Smooth muscle cell (in vitro differentiated cells): ENCODE measurements at regions not wholly inside any gene's neighbourhood (a gene's known extent, or its start where the extent isn't known, plus 50 kb on each side); places are given as distances from the start of the nearest gene placed in this dataset.

Experiments used
- DNase-seq: peaks from one replicate; lab custom pipeline; 2025; ENCODE audit not compliant: unreplicated experiment; lab: John Stamatoyannopoulos, UW
- H2AFZ ChIP-seq: fragments of 200-600 bp; sonication (generic); 2 replicates; pipeline ENCODE4 v1.6.0; 2016; ENCODE audit warnings: antibody characterized with exemption, low read depth, mild to moderate bottlenecking
- H3F3A ChIP-seq: fragments of 200-600 bp; sonication (generic); 2 replicates; pipeline ENCODE4 v1.6.0; 2017; ENCODE audit warnings: antibody characterized with exemption, low read depth
- H3K27ac ChIP-seq: fragments of 200-600 bp; sonication (generic); 2 replicates; pipeline ENCODE4 v1.5.1; 2016; ENCODE audit warnings: low read depth, mild to moderate bottlenecking
- H3K27me3 ChIP-seq: fragments of 200-600 bp; sonication (generic); 2 replicates; pipeline ENCODE4 v1.6.1; 2016; ENCODE audit warnings: low read depth, mild to moderate bottlenecking
- H3K36me3 ChIP-seq: fragments of 200-600 bp; sonication (generic); 2 replicates; pipeline ENCODE4 v1.5.1; 2016; ENCODE audit warnings: low read depth
- H3K4me1 ChIP-seq: fragments of 200-600 bp; sonication (generic); 2 replicates; pipeline ENCODE4 v1.5.1; 2016; ENCODE audit warnings: low read depth
- H3K4me2 ChIP-seq: fragments of 200-600 bp; sonication (generic); 2 replicates; pipeline ENCODE4 v1.6.0; 2016; ENCODE audit warnings: mild to moderate bottlenecking
- H3K4me3 ChIP-seq: fragments of 200-600 bp; sonication (generic); 2 replicates; pipeline ENCODE4 v1.5.1; 2016; ENCODE audit warnings: mild to moderate bottlenecking
- H3K79me2 ChIP-seq: fragments of 200-600 bp; sonication (generic); 2 replicates; pipeline ENCODE4 v1.6.0; 2016; ENCODE audit warnings: low read depth, mild to moderate bottlenecking
- H3K9ac ChIP-seq: fragments of 200-600 bp; sonication (generic); 2 replicates; pipeline ENCODE4 v1.6.0; 2016; ENCODE audit warnings: low read depth
- H3K9me3 ChIP-seq: fragments of 200-600 bp; sonication (generic); replicated peaks from 2 replicates; pipeline ENCODE4 v1.5.1; 2016; ENCODE audit warnings: low read depth
- H4K20me1 ChIP-seq: fragments of 200-600 bp; sonication (generic); 2 replicates; pipeline ENCODE4 v1.6.0; 2016; ENCODE audit warnings: low read depth
- WGBS: methylation state at CpG from one replicate; pipeline ENCODE4 v1.1.7; 2016; ENCODE audit warnings: low lambda C conversion rate; 5-methylcytosine and 5-hydroxymethylcytosine counted together
- TF ChIP-seq, protein P1 (sequence below): fragments of 200-600 bp; sonication (generic); IDR thresholded peaks from 2 replicates; pipeline ENCODE4 v1.5.1; 2017; ENCODE audit warnings: borderline replicate concordance, mild to moderate bottlenecking, antibody characterized with exemption; ENCODE audit not compliant: insufficient read depth, poor library complexity, severe bottlenecking

DNA sequence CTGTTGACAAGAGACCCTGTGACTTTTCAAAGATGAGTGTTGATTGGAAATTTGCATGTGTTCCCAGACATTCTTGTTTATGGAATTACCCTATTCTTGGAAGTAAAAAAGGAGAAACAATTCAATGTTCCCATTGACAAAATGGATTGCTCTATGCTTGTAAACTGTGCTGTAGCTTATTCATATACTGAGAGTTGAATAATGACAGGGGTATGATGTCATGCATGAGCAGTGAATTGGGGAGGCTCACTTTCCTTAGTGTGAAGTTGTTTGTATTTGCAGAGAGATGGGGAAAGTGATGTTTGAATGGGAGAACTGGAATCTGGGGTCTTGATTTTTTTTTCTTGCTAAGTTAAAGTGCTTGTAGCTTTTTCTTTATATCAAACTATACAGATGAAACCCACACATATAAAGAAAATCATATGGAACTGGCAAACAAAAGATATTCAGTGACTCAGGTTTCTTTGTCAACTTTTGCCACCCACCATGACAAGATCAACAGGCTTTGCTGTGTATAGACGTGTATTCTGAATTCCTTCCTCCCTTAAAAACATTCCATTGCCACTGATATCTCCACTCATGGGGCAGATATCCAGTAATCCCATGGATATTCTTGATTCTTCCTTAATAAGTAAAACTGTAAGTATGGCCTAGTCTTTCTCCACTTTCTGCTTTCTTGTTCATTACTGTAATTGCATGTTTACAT, 97.8 kb upstream of the JAG1 start:
- Histone ChIP-seq H3K27me3 (no peaks in the 10 kb centered on the region), H3K9me3 (no peaks in the 10 kb centered on the region), H3K4me3 (no peak overlapping the region), H3K36me3 (no peaks in the 10 kb centered on the region), H3K9ac (no peak overlapping the region), H3K27ac (no peak overlapping the region), H3K79me2 (no peaks in the 10 kb centered on the region), H3K4me2 (peak overlapping the region; percentile 11), H3F3A (no peaks in the 10 kb centered on the region), H2AFZ (no peak overlapping the region), H4K20me1 (no peaks in the 10 kb centered on the region), H3K4me1 (peaks cover 20% of the 10 kb centered on the region)
- DNase-seq = no peak
- WGBS = 5% methylated on average over 1 of the region's 1 CpG
- TF ChIP-seq, protein P1, sequence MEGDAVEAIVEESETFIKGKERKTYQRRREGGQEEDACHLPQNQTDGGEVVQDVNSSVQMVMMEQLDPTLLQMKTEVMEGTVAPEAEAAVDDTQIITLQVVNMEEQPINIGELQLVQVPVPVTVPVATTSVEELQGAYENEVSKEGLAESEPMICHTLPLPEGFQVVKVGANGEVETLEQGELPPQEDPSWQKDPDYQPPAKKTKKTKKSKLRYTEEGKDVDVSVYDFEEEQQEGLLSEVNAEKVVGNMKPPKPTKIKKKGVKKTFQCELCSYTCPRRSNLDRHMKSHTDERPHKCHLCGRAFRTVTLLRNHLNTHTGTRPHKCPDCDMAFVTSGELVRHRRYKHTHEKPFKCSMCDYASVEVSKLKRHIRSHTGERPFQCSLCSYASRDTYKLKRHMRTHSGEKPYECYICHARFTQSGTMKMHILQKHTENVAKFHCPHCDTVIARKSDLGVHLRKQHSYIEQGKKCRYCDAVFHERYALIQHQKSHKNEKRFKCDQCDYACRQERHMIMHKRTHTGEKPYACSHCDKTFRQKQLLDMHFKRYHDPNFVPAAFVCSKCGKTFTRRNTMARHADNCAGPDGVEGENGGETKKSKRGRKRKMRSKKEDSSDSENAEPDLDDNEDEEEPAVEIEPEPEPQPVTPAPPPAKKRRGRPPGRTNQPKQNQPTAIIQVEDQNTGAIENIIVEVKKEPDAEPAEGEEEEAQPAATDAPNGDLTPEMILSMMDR = no peak

DNA sequence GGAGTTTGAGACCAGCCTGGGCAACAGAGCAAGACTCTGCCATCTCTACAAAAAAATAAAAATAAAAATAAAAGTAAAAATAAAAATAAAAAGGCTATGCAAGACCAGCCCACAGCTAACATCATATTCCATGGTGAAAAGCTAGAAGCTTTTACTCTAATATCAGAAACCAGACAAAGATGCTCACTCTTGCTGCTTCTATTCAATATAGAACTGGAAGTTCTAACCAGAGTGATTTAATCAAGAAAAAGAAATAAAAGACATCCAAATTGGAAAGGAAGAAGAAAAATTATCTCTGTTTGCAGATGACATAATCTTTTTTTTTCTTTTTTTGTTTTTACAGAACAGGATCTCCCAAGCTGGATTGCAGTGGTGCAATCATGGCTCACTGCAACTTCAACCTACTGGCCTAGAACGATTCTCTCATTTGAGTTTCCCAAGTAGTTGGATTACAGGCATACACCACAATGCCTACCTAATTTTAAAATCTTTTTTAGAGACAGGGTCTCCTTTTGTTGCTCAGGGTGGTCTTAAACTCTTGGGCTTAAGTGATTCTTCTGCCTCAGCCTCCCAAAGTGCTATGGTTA, 100.7 kb upstream of the JAG1 start:
- no peaks in the 10 kb centered on the region for H3K9me3 ChIP-seq
- no peak for DNase-seq
- 100% methylated on average over 1 of the region's 1 CpG for WGBS
- H3K4me2 ChIP-seq = no peak overlapping the region
- H3K27me3 ChIP-seq = no peaks in the 10 kb centered on the region
- no peaks in the 10 kb centered on the region for H3K79me2 ChIP-seq
- H2AFZ ChIP-seq = no peak overlapping the region
- no peak overlapping the region for H3K9ac ChIP-seq
- H3K27ac ChIP-seq = no peak overlapping the region
- TF ChIP-seq, protein P1 = no peak
- H3K36me3 ChIP-seq = no peaks in the 10 kb centered on the region
- H3K4me3 ChIP-seq = no peak overlapping the region
- H3K4me1 ChIP-seq = peaks cover 15% of the 10 kb centered on the region
- no peaks in the 10 kb centered on the region for H4K20me1 ChIP-seq
- H3F3A ChIP-seq = no peaks in the 10 kb centered on the region

- Histone ChIP-seq H2AFZ (no peak overlapping the region), H3K4me3 (no peak overlapping the region), H3K9me3 (no peaks in the 10 kb centered on the region), H3K36me3 (no peaks in the 10 kb centered on the region), H3K9ac (no peak overlapping the region), H3K4me2 (no peak overlapping the region), H3K79me2 (no peaks in the 10 kb centered on the region), H3K4me1 (no peaks in the 10 kb centered on the region), H3K27me3 (no peaks in the 10 kb centered on the region), H3K27ac (no peak overlapping the region), H4K20me1 (no peaks in the 10 kb centered on the region), H3F3A (no peaks in the 10 kb centered on the region)
- TF ChIP-seq, protein P1 = no peak
- WGBS = 91% methylated on average over 6 of the region's 6 CpGs
- no peak for DNase-seq
Observed at GRCh38 chr20:10777710-10778109, 103.9 kb upstream of the JAG1 start.

DNA sequence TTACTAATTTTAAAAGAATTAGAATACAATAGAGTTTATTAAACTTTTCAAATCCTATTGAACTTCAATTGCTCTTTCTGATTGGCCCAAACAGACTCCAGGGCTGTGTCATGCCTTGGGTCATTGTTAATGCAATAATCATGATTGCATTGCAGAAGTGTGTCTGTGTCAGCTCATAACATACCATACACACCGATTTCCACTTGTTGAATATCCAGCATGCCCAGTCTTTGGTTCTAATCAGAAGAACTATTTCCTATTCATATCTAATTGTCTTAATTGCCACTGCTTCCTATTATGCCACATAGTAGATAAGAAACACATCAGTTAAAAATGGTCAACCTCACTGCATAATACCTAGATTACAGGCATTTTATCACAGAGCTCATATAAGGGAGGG, 106.1 kb upstream of the JAG1 start:
- 76% methylated on average over 1 of the region's 1 CpG for WGBS
- Histone ChIP-seq H3K27ac (no peak overlapping the region), H3K36me3 (no peaks in the 10 kb centered on the region), H3K4me1 (no peaks in the 10 kb centered on the region), H3K4me3 (no peak overlapping the region), H3F3A (no peaks in the 10 kb centered on the region), H3K27me3 (no peaks in the 10 kb centered on the region), H2AFZ (no peak overlapping the region), H3K4me2 (no peak overlapping the region), H3K79me2 (no peaks in the 10 kb centered on the region), H4K20me1 (no peaks in the 10 kb centered on the region), H3K9me3 (no peaks in the 10 kb centered on the region), H3K9ac (no peak overlapping the region)
- DNase-seq = no peak
- TF ChIP-seq, protein P1 = no peak
